GM12874 (cell line): ENCODE measurements at regions not wholly inside any gene's neighbourhood (a gene's known extent, or its start where the extent isn't known, plus 50 kb on each side); places are given as distances from the start of the nearest gene placed in this dataset.

Experiments used
- CTCF ChIP-seq: IDR thresholded peaks from 2 replicates; pipeline ENCODE4 v1.5.1; 2011; ENCODE audit warnings: low read depth, mild to moderate bottlenecking, control low read depth, low read length, moderate library complexity; ENCODE audit not compliant: insufficient read depth

DNA sequence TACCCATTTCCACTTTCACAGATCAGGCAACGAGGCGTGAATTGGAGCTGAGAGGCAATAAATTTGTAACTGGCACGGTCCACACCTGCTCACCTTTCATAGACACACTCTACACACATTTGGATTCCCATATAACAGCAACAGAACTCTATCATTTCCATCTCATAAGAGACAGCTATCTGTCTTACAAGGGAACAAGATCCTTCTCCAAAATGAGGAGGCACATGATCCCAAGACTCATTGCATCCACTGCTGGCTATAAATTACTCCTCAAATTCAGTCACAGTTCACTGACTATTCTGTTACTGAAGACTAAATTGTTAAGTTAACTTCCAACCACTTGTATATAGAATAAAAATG, 342.8 kb downstream of the MATN1 start:
- TF ChIP-seq CTCF: no peak

DNA sequence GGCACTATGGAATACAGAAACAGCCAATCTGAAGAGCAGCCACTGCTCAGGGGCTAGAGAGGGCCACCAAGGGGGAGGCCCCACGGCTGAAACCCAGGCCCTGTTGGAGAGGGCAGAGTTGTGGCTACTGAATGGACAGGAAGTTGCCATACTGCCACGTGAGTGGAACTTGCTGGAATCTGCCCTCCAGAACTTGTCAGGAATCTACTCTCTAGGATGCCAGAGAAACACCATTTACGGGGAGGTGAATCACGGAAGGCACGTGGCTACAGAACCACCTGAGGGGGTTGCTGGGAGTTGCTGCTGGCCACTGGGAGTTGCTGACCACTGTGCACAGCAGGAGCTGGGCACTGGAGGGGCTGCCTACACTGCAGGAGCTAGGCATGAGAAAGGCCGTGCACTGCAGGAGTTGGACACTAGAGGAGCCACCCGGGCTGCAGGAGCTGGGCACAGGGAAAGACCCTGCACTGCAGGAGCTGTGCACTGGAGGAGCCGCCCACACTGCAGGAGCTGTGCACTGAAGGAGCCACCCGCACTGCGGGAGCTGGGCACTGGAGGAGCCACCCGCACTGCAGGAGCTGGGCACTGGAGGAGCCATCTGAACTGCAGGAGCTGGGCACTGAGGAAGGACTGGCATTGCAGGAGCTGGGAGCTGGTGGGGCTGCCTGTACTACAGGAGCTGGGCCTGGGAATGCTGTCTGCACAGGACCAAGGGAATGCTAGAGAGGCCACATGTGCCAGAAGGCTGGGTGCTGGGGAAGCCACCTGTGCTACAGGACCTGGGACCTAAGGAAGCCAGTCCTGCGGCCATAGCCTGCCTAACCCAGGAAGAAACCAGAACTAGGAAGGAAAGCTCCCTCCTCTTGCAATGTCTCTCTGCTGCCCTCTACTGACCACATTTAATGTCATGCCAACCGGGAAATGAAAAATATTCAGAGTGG, 343.4 kb downstream of the MATN1 start:
- TF ChIP-seq CTCF: peak; percentile 76

DNA sequence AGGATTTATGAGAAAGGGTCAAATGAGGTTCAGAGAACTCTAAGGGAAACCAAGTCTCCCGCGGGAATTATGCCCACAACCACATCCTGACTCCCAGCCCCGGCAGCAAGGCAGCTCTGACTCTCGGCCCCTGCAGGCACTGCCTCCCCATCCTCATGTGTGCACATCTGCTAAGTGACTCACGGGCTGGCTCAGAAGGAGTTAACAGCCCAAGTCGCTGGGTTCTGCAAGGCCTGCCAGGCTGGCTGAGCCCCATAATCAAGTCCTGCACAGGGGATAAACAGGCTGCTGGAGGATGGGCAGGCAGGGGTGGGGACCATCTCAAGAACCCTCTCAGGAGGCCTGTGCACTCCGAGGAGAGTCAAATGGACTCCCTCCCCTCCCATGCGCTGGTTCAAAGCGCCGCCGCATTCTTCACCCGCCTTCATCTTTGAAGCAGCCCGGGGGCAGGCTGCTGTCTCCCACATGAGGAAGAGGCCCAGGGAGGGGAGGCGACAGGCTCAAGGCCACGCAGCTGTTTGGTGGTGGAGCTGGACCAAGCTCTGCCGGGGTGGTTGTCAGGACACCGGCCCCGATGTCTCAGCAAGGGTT, 344.3 kb downstream of the MATN1 start:
- no peak for TF ChIP-seq CTCF

DNA sequence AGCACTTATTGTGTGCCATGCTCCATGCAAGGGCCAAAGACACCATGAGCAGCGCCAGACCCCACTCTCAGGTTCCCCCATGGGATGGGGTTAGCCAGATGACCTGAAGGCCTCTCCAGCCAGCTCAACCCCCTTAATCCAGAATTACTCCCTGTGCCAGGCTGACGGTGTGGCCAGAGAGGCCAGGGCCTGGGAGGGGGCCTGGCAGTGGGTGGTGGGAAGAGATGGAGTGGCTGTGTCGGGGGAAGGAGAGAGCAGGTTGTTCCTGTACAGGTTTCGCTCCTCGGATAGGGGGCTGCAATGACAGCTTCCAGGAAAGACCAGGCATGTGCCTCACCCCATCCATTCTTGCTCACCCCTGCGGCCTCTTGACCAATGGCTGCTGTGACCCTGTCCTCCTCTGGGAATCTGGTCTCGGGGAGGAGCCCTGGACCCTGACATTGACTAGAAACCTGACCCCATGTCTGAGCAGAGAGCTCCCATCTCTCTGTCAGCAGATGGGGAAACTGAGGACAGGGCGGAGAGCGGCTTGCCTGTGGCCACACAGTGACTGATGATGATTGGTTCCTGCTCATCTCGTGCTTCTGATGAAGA, 345.3 kb downstream of the MATN1 start:
- no peak for TF ChIP-seq CTCF

DNA sequence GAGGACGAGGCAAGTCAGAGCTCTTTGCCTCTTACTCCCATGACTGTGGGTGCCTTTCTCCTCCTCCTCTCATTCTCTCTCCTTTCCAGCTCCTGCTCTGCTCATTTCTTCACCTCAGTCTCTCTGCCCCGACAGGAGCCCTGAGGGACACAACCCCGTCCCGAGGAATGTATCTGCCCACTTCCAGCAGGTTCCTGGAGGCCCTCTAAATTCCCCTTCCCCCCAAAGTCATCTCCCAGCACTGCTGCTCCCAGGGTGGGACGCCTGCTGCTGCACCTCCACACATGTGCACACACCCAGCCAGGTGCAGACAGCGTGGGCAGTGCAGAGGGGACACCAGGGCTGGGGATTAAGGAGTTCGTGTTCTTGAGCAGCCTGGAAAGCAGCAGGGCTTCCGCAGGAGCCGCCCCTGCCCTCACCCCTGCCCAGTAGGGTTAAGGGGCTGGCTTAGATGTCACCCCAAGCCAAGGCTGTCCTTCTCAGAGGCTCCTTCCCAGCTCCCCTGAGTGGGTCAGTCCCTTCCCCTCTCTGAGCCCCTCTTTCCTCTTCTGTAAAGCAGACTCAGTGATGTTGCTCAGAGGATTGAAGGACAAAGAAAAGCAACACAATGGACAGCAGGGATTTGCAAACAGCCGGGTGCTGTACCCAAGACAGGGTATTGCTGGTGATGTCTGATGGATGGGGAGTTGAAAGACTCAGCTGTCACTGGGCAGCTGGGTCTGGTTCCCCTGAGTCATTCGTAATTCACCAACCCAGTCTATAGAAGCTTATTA, 346.0 kb downstream of the MATN1 start:
- no peak for TF ChIP-seq CTCF

GRCh38 chr1:30376054-30376697, 347.2 kb downstream of the MATN1 start:
- no peak for TF ChIP-seq CTCF
